Neural progenitor cell (in vitro differentiated cells): ENCODE measurements at regions not wholly inside any gene's neighbourhood (a gene's known extent, or its start where the extent isn't known, plus 50 kb on each side); places are given as distances from the start of the nearest gene placed in this dataset.
A peak's percentile ranks its signal among the peaks of the same experiment; 100 is the strongest.

Source experiments
- DNase-seq: peaks from one replicate; pipeline ENCODE4 v3.0.0-alpha.2; 2016; ENCODE audit warnings: low spot score
- H2AFZ ChIP-seq: fragments of 200-600 bp; sonication (generic); replicated peaks from 2 replicates; pipeline ENCODE4 v1.6.1; 2016; ENCODE audit warnings: antibody characterized with exemption
- H3F3A ChIP-seq: fragments of 200-600 bp; sonication (generic); 2 replicates; pipeline ENCODE4 v1.6.1; 2016; ENCODE audit warnings: antibody characterized with exemption, low read depth
- H3K27ac ChIP-seq: fragments of 200-600 bp; sonication (generic); 2 replicates; pipeline ENCODE4 v1.5.1; 2016; ENCODE audit warnings: mild to moderate bottlenecking
- H3K27me3 ChIP-seq: fragments of 200-600 bp; sonication (generic); 2 replicates; pipeline ENCODE4 v1.6.1; 2016; ENCODE audit warnings: mild to moderate bottlenecking, moderate library complexity
- H3K36me3 ChIP-seq: fragments of 200-600 bp; sonication (generic); 2 replicates; pipeline ENCODE4 v1.5.1; 2016
- H3K4me1 ChIP-seq: fragments of 200-600 bp; sonication (generic); 2 replicates; pipeline ENCODE4 v1.6.1; 2016; ENCODE audit warnings: mixed run types
- H3K4me2 ChIP-seq: fragments of 200-600 bp; sonication (generic); 2 replicates; pipeline ENCODE4 v1.6.1; 2016
- H3K4me3 ChIP-seq: fragments of 200-600 bp; sonication (generic); 2 replicates; pipeline ENCODE4 v1.5.1; 2016
- H3K79me2 ChIP-seq: fragments of 200-600 bp; sonication (generic); 2 replicates; pipeline ENCODE4 v1.6.1; 2016; ENCODE audit warnings: low read depth
- H3K9ac ChIP-seq: fragments of 200-600 bp; sonication (generic); 2 replicates; pipeline ENCODE4 v1.6.1; 2016
- H3K9me3 ChIP-seq: fragments of 200-600 bp; sonication (generic); 2 replicates; pipeline ENCODE4 v1.5.1; 2016; ENCODE audit warnings: low read depth
- H4K20me1 ChIP-seq: fragments of 200-600 bp; sonication (generic); 2 replicates; pipeline ENCODE4 v1.6.1; 2016; ENCODE audit warnings: low read depth
- H3K27ac Mint-ChIP-seq: 3 replicates; pipeline ENCODE4 v1.8.0; 2021; ENCODE audit warnings: mixed read lengths
- H3K27me3 Mint-ChIP-seq: 2 replicates; pipeline ENCODE4 v1.8.0; 2022; ENCODE audit warnings: low read depth, mild to moderate bottlenecking, inconsistent platforms, moderate library complexity, mixed read lengths; ENCODE audit not compliant: insufficient read depth
- H3K36me3 Mint-ChIP-seq: 3 replicates; pipeline ENCODE4 v1.8.0; 2021; ENCODE audit warnings: mixed read lengths
- H3K4me1 Mint-ChIP-seq: 3 replicates; pipeline ENCODE4 v1.8.0; 2021; ENCODE audit warnings: mixed read lengths
- H3K4me3 Mint-ChIP-seq: 3 replicates; pipeline ENCODE4 v1.8.0; 2021; ENCODE audit warnings: mild to moderate bottlenecking, moderate library complexity, mixed read lengths
- H3K9me3 Mint-ChIP-seq: 3 replicates; pipeline ENCODE4 v1.8.0; 2020; ENCODE audit warnings: mixed read lengths
- CTCF ChIP-seq: fragments of 200-600 bp; sonication (generic); IDR thresholded peaks from 2 replicates; pipeline ENCODE4 v1.5.1; 2017; ENCODE audit warnings: antibody characterized with exemption, mild to moderate bottlenecking
- EZH2 ChIP-seq: fragments of 200-600 bp; sonication (generic); IDR thresholded peaks from 2 replicates; pipeline ENCODE4 v1.6.1; 2017; ENCODE audit warnings: antibody characterized with exemption, mild to moderate bottlenecking, moderate library complexity
- EZH2phosphoT487 ChIP-seq: fragments of 200-600 bp; sonication (generic); IDR thresholded peaks from 2 replicates; pipeline ENCODE4 v1.6.1; 2017; ENCODE audit warnings: antibody characterized with exemption

GRCh38 chr6:44007818-44008621 lies 119.2 kb downstream of the MRPL14 start:
- peak overlapping the region; percentile 87 for H3K27ac Mint-ChIP-seq
- Histone ChIP-seq H3K9me3 (no peaks in the 10 kb centered on the region), H4K20me1 (no peaks in the 10 kb centered on the region), H3K36me3 (no peaks in the 10 kb centered on the region), H3K4me3 (no peak overlapping the region), H3K4me2 (no peak overlapping the region), H3K27ac (no peak overlapping the region), H3K79me2 (no peaks in the 10 kb centered on the region), H3K9ac (no peak overlapping the region), H3K4me1 (peaks cover 30% of the 10 kb centered on the region), H2AFZ (no peak overlapping the region), H3K27me3 (peaks cover 9% of the 10 kb centered on the region), H3F3A (peaks cover 17% of the 10 kb centered on the region)
- peaks cover 4% of the 10 kb centered on the region for H3K27me3 Mint-ChIP-seq
- H3K4me3 Mint-ChIP-seq, result no peak overlapping the region
- TF ChIP-seq EZH2, result no peak
- H3K9me3 Mint-ChIP-seq, result no peaks in the 10 kb centered on the region
- no peak for DNase-seq
- H3K36me3 Mint-ChIP-seq, result no peaks in the 10 kb centered on the region
- peaks cover 53% of the 10 kb centered on the region for H3K4me1 Mint-ChIP-seq

GRCh38 chr6:44006872-44007303 lies 120.4 kb downstream of the MRPL14 start:
- peaks cover 33% of the 10 kb centered on the region for H3K4me1 ChIP-seq
- H3F3A ChIP-seq, result peaks cover 27% of the 10 kb centered on the region
- no peaks in the 10 kb centered on the region for H3K79me2 ChIP-seq
- H2AFZ ChIP-seq, result no peak overlapping the region
- no peaks in the 10 kb centered on the region for H3K9me3 ChIP-seq
- no peaks in the 10 kb centered on the region for H3K36me3 ChIP-seq
- no peak overlapping the region for H3K27ac ChIP-seq
- no peaks in the 10 kb centered on the region for H4K20me1 ChIP-seq
- peaks cover 10% of the 10 kb centered on the region for H3K27me3 ChIP-seq
- Mint-ChIP-seq H3K27ac (no peak overlapping the region), H3K9me3 (no peaks in the 10 kb centered on the region), H3K4me3 (peak overlapping the region; percentile 63), H3K4me1 (peaks cover 51% of the 10 kb centered on the region), H3K36me3 (no peaks in the 10 kb centered on the region), H3K27me3 (peaks cover 2% of the 10 kb centered on the region)
- H3K9ac ChIP-seq, result no peak overlapping the region
- DNase-seq, result no peak
- TF ChIP-seq CTCF (no peak), EZH2phosphoT487 (no peak), EZH2 (no peak)
- no peak overlapping the region for H3K4me3 ChIP-seq
- H3K4me2 ChIP-seq, result no peak overlapping the region

GRCh38 chr6:44006123-44006871 lies 121.0 kb downstream of the MRPL14 start:
- Histone ChIP-seq H3K4me1 (peaks cover 38% of the 10 kb centered on the region), H2AFZ (no peak overlapping the region), H3F3A (peaks cover 33% of the 10 kb centered on the region), H3K9me3 (no peaks in the 10 kb centered on the region), H3K36me3 (no peaks in the 10 kb centered on the region), H4K20me1 (no peaks in the 10 kb centered on the region), H3K9ac (no peak overlapping the region), H3K27me3 (peaks cover 10% of the 10 kb centered on the region), H3K4me2 (no peak overlapping the region), H3K79me2 (no peaks in the 10 kb centered on the region), H3K27ac (no peak overlapping the region), H3K4me3 (no peak overlapping the region)
- Mint-ChIP-seq H3K9me3 (no peaks in the 10 kb centered on the region), H3K36me3 (no peaks in the 10 kb centered on the region), H3K4me1 (peaks cover 52% of the 10 kb centered on the region), H3K4me3 (no peak overlapping the region), H3K27ac (peak overlapping the region; percentile 95), H3K27me3 (peaks cover 4% of the 10 kb centered on the region)
- TF ChIP-seq EZH2 (no peak), EZH2phosphoT487 (no peak), CTCF (no peak)
- no peak for DNase-seq
